GM18511 (cell line): ENCODE measurements at regions not wholly inside any gene's neighbourhood (a gene's known extent, or its start where the extent isn't known, plus 50 kb on each side); places are given as distances from the start of the nearest gene placed in this dataset.
"Not testable (repeated sequence)": the region's sequence is repeated elsewhere in the genome, so short reads cannot be mapped to it uniquely, and the experiment has no call there.

ENCODE experiments used
- ATAC-seq: cut with Tn5 transposase; IDR thresholded peaks from one replicate; pipeline ENCODE4 v1.9.1; 2021; ENCODE audit warnings: mild to moderate bottlenecking, moderate library complexity; ENCODE audit not compliant: unreplicated experiment

- no peak for ATAC-seq
These were observed 543.1 kb downstream of the ZNF608 start for GRCh38 chr5:124203303-124203702.

GRCh38 chr5:124200381-124200780 is 546.1 kb downstream of the ZNF608 start:
- ATAC-seq, result no peak

GRCh38 chr5:124199893-124200292 is 546.5 kb downstream of the ZNF608 start:
- ATAC-seq, result no peak

- no peak for ATAC-seq
These were observed 551.0 kb downstream of the ZNF608 start for GRCh38 chr5:124195411-124195810.

- no peak for ATAC-seq
These were observed 552.2 kb downstream of the ZNF608 start for GRCh38 chr5:124194282-124194681.

GRCh38 chr5:124193371-124193789 is 553.1 kb downstream of the ZNF608 start:
- ATAC-seq, result no peak

- ATAC-seq, result no peak
These were observed 553.7 kb downstream of the ZNF608 start for GRCh38 chr5:124192716-124193115.

GRCh38 chr5:124185716-124186115 is 560.7 kb downstream of the ZNF608 start:
- ATAC-seq, result no peak

- ATAC-seq, result peak; percentile 74
These were observed 564.3 kb downstream of the ZNF608 start for GRCh38 chr5:124182133-124182532.

GRCh38 chr5:124180875-124181461 is 565.5 kb downstream of the ZNF608 start:
- ATAC-seq, result no peak

- no peak for ATAC-seq
These were observed 566.1 kb downstream of the ZNF608 start for GRCh38 chr5:124180299-124180874.

GRCh38 chr5:124179819-124180218 is 566.6 kb downstream of the ZNF608 start:
- no peak for ATAC-seq

- ATAC-seq, result no peak
These were observed 568.4 kb downstream of the ZNF608 start for GRCh38 chr5:124178050-124178449.

- ATAC-seq, result no peak
These were observed 569.7 kb downstream of the ZNF608 start for GRCh38 chr5:124176692-124177091.

- ATAC-seq, result no peak
These were observed 573.1 kb downstream of the ZNF608 start for GRCh38 chr5:124173386-124173785.

- no peak for ATAC-seq
These were observed 573.9 kb downstream of the ZNF608 start for GRCh38 chr5:124172389-124173003.

GRCh38 chr5:124168093-124168492 is 578.3 kb downstream of the ZNF608 start:
- ATAC-seq, result not testable (repeated sequence)

- ATAC-seq, result peak; percentile 50
These were observed 583.5 kb downstream of the ZNF608 start for GRCh38 chr5:124162767-124163532.

- ATAC-seq, result no peak
These were observed 585.2 kb downstream of the ZNF608 start for GRCh38 chr5:124161266-124161665.

GRCh38 chr5:124160265-124160664 is 586.2 kb downstream of the ZNF608 start:
- no peak for ATAC-seq

- ATAC-seq, result peak; percentile 65
These were observed 589.1 kb downstream of the ZNF608 start for GRCh38 chr5:124157320-124157719.
